ENCODE measurements at regions not wholly inside any gene's neighbourhood (a gene's known extent, or its start where the extent isn't known, plus 50 kb on each side); places are given as distances from the start of the nearest gene placed in this dataset.

DNA sequence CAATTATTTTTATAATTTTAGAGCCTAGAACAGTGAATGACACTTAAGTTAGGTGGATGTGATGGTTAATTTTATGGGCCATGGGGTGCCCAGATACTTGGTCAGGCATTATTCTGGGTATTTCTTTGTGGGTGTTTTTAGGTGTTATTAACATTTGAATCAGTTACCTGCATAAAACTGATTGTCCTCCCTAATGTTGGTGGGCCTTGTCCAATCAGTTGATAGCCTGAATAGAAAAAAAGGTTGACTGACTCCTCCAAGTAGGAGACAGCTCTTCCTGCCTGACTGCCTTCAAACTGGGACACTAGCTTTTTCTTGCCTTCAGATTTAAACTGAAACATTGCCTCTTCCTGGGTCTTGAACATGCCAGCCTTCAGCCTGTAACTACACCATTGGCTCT is 312.9 kb upstream of the FIGN start:
- DNase-seq (ENCODE audit: low read depth) = no peak
- H3K4me3 ChIP-seq (ENCODE audit: low read depth, low read length) = no peak overlapping the region
- TF ChIP-seq, protein P1, sequence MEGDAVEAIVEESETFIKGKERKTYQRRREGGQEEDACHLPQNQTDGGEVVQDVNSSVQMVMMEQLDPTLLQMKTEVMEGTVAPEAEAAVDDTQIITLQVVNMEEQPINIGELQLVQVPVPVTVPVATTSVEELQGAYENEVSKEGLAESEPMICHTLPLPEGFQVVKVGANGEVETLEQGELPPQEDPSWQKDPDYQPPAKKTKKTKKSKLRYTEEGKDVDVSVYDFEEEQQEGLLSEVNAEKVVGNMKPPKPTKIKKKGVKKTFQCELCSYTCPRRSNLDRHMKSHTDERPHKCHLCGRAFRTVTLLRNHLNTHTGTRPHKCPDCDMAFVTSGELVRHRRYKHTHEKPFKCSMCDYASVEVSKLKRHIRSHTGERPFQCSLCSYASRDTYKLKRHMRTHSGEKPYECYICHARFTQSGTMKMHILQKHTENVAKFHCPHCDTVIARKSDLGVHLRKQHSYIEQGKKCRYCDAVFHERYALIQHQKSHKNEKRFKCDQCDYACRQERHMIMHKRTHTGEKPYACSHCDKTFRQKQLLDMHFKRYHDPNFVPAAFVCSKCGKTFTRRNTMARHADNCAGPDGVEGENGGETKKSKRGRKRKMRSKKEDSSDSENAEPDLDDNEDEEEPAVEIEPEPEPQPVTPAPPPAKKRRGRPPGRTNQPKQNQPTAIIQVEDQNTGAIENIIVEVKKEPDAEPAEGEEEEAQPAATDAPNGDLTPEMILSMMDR (IDR thresholded peaks at IDR 0.05; ENCODE audit: control insufficient read depth, extremely low read depth, insufficient read depth) = no peak

DNA sequence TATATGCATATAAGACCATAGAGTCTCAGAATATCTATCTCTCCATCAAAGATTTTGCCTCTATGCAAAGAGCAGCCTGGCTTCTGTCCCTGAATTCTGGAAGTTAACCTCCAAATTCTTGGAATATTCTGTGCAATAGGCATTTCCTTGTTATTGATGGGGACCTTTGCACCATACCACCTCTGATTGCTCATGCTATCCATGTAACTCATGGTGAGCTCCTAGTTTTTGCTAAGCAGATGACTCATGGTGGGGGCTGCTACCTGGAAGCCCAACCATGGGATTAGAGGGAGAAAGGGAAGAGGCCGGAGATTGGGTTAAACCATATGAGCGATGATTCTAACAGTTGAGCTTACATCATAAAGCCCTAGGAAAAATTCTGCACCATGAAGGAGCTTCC is 310.2 kb upstream of the FIGN start:
- TF ChIP-seq, protein P1 (IDR thresholded peaks at IDR 0.05; ENCODE audit: control insufficient read depth, extremely low read depth, insufficient read depth) = no peak
- DNase-seq (ENCODE audit: low read depth) = no peak

DNA sequence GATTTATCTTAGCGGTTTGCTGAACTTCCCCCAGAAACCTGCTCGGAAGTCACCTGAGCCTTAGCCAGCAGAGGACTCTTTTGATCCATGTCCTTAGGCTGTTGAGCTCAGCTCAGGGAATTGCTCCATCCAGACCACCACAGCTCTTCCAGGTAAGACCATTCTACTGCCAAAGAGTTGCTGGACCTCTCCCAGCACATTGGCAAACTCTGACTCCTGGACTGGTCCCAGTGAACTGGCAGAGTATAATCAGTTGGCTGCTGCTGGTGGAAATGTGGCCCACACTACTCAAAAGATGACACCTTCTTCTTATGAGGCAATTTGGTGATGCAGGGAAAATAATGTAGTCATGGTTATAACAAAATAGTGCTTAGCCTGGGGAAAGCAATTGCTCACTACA is 308.8 kb upstream of the FIGN start:
- H3K4me3 ChIP-seq (ENCODE audit: low read depth, low read length) = no peak overlapping the region
- DNase-seq (ENCODE audit: low read depth) = no peak
- TF ChIP-seq, protein P1 (IDR thresholded peaks at IDR 0.05; ENCODE audit: control insufficient read depth, extremely low read depth, insufficient read depth) = no peak

More for the DNA sequence above, 310.2 kb upstream of the FIGN start:
- no peak overlapping the region for H3K4me3 ChIP-seq (ENCODE audit: low read depth, low read length)

DNA sequence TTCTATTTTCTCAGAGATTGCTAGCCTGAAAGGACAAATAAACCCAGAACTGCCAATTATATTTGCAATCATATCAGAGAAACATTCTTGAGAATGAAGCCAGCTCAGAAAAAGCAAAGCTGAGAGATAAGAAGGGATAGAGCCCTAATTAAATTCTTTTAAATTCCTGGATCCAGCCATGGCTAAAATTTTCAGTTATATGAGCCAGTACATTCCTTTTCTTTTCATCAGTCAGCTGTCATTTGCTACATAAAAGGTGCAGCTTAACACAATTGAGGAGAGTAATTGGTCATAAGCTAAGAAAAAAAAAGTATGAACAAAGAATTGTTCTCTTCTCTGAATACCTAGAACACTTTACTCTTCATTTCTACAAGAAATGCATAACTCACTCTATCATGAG is 303.5 kb upstream of the FIGN start:
- no peak for DNase-seq (ENCODE audit: low read depth)
- TF ChIP-seq, protein P1 (IDR thresholded peaks at IDR 0.05; ENCODE audit: control insufficient read depth, extremely low read depth, insufficient read depth) = no peak
- no peak overlapping the region for H3K4me3 ChIP-seq (ENCODE audit: low read depth, low read length)

DNA sequence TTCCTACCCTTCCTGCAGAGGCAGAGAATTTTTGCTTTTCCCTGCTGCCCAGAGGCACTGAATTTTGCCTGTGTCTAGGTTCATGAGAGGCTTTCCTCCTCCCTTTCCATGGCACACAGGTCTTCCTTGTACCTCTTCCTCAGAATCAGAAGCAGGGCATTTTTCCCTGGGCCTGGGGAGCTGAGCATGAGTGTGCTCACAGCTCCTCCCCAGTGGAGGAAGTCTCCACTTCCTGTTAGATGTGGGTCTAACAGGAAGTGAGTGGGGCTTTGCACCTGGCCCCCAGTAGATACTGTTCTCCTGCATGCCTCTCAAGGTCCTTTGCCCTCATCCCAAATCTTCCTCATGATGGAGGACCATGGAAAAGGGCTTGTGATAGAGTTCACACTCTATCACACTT is 297.2 kb upstream of the FIGN start:
- TF ChIP-seq, protein P1 (IDR thresholded peaks at IDR 0.05; ENCODE audit: control insufficient read depth, extremely low read depth, insufficient read depth) = no peak
- no peak overlapping the region for H3K4me3 ChIP-seq (ENCODE audit: low read depth, low read length)
- DNase-seq (ENCODE audit: low read depth) = no peak

DNA sequence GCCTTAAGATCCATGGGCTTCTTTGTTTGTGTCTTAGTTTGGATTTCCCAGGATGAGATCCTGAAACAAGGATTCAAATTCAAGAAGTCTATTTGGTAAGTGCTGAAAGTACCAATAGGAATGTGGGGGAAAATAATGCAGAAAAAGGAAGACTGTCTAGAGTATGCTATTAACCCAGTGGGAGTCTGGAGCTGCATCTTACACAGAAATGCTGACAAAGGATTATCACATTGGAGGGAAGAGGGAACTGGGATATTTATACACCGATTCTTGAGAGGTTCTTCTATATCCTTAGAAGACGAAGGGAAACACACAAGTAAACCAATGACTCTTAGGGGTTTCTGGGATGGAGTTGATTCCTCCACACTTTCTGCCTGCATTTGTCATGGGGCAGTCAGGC is 294.8 kb upstream of the FIGN start:
- no peak overlapping the region for H3K4me3 ChIP-seq (ENCODE audit: low read depth, low read length)
- no peak for DNase-seq (ENCODE audit: low read depth)
- TF ChIP-seq, protein P1 (IDR thresholded peaks at IDR 0.05; ENCODE audit: control insufficient read depth, extremely low read depth, insufficient read depth) = no peak

DNA sequence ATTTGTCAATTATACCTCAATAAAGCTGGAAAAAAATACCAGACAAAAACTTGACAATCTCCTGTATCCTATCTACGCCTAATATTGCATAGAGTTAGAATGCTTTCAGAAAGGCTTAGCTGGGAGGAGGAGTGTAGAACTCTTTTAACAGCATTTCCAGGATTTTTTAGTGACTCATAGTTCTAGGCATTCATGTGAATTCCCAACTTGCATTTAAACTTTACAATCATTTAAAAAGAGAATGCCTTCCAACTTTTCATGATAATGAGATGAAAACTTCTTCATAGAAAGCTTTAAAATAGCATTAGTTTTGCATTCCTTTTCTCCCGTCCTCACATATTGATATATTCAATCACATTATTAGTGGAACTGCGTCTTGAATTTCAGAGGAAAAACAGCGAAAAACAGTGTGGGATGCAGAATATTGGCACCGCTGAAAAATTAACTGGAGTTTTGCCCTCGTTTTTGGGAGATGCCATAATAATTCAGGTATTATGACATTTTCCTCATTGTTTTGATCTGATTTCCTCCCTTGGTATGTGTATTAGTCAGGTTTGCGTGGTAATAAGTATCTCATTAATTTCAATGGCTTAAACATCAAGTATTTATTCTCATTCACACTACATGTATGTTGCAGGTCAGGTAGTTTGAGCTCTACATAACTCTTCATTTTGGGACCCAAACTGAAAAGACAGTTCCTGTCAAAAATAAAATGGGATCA is 293.2 kb upstream of the FIGN start:
- TF ChIP-seq, protein P1 (IDR thresholded peaks at IDR 0.05; ENCODE audit: control insufficient read depth, extremely low read depth, insufficient read depth) = no peak
- H3K4me3 ChIP-seq (ENCODE audit: low read depth, low read length) = no peak overlapping the region
- DNase-seq (ENCODE audit: low read depth) = no peak
